D721Med (cell line): ENCODE measurements at regions not wholly inside any gene's neighbourhood (a gene's known extent, or its start where the extent isn't known, plus 50 kb on each side); places are given as distances from the start of the nearest gene placed in this dataset.

ENCODE experiments used
- DNase-seq: peaks from one replicate; pipeline ENCODE4 v3.0.0; 2011; ENCODE audit warnings: low spot score; ENCODE audit not compliant: insufficient read length
- FAIRE-seq: peaks from 2 replicates; lab custom pipeline; 2011; peaks lifted over from hg19 to GRCh38; lab: Jason Lieb, UNC
- CTCF ChIP-seq: IDR thresholded peaks from 2 replicates; pipeline ENCODE4 v1.5.1; 2012; ENCODE audit warnings: mild to moderate bottlenecking, control low read depth; ENCODE audit not compliant: insufficient read depth; ENCODE audit errors: missing control alignments

DNA sequence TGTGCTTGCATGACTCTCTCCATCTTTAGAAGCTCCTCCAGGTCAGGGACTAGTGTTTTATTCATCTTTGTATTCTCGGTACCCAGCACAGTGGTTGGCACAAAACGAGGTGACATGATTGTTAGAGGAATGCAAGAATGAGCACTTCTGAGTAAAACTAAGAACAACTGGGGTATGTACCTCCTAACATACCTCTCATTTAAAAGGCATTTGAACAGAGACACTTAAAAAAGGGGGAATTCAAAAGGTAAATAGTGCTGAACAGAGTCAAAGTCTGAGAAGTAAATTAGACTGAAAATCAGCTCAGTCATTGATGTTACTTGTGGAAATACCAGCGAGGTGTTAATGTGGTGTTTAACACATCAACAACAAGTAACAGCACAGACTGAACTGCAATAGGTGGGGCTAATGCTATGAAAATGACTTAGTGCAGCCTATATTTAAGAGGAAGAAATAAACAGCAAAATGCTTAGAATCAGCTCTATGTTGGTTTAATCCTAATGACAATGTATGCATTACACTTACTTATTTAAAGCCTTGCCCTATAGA is 102.4 kb downstream of the TMCO5A start:
- no peak for TF ChIP-seq CTCF
- DNase-seq (no peak), FAIRE-seq (no peak)

GRCh38 chr15:38038659-38039442 is 104.4 kb downstream of the TMCO5A start:
- FAIRE-seq (no peak), DNase-seq (no peak)
- TF ChIP-seq CTCF: no peak

GRCh38 chr15:38040615-38041014 is 106.2 kb downstream of the TMCO5A start:
- no peak for FAIRE-seq
- DNase-seq: no peak
- no peak for TF ChIP-seq CTCF

DNA sequence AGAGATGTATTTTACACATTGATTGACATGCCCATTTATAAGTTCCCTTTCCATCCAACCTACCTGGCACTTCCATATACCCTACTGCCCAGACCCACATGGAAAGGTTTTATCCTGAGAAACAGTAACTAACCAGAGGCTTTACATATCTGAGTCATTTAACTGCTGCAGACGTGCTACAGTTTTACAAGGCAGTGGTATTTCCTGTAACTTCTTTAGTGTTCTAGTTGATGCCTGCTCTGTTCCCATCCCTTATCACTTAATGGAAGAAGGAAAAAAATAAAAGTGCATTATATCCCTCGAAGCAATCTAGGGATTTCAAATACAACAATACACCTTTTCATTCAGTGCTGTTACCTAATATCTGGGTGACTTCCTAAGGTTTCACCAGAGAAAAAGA is 107.1 kb downstream of the TMCO5A start:
- TF ChIP-seq CTCF: no peak
- no peak for FAIRE-seq
- DNase-seq: no peak

- no peak for TF ChIP-seq CTCF
- no peak for FAIRE-seq
- no peak for DNase-seq
These were observed 107.8 kb downstream of the TMCO5A start for GRCh38 chr15:38042211-38042610.

DNA sequence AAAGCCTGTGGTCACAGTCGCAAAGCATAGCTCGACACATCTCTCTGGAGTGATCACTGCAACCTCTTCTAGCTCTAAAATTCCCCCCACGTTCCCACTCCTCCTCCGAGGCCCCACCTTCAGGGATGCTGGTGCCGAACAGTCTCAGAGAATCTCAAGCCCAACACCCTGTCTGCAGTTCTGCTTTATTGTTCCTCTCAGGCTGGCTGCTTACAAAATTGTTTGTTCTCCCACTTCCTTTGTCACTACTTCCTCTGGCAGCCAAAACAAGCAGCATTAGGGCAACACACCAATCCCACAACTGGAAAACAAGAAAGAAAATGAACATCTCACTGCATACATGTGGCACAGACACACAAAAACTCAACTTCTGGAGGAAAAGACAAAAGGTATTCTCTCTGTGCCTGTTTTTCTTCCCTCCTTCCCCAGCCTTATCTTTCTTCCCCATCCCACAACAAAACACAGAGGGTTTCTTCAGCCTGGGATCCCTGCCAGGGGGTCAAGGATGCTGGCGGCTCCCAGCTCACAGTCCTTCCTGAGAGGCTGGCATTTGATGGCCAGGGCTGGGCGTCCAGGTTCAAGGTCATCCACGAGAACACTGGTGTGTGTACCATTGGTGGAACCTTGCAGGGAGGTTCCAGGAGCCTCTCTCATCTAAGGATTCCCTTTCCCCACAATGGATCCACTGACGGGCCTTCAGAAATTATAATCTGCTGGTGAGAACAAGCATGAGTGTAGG is 108.4 kb downstream of the TMCO5A start:
- DNase-seq (no peak), FAIRE-seq (no peak)
- TF ChIP-seq CTCF: no peak
